Osteoblast (primary cell): ENCODE measurements at regions not wholly inside any gene's neighbourhood (a gene's known extent, or its start where the extent isn't known, plus 50 kb on each side); places are given as distances from the start of the nearest gene placed in this dataset.

Experiments used
- DNase-seq: peaks from one replicate; pipeline ENCODE4 v3.0.0; 2011; ENCODE audit warnings: low spot score, mixed read lengths; ENCODE audit not compliant: insufficient read length; ENCODE audit errors: missing footprints
- H2AFZ ChIP-seq: 2 replicates; pipeline ENCODE4 v1.6.0; 2011; ENCODE audit warnings: mild to moderate bottlenecking, low read length
- H3K27ac ChIP-seq: 2 replicates; pipeline ENCODE4 v1.5.1; 2011; ENCODE audit warnings: mild to moderate bottlenecking, low read depth, low read length, moderate library complexity
- H3K27me3 ChIP-seq: 2 replicates; pipeline ENCODE4 v1.6.0; 2012; ENCODE audit warnings: mild to moderate bottlenecking, control low read depth, inconsistent platforms, low read length, moderate library complexity; ENCODE audit not compliant: insufficient read depth
- H3K36me3 ChIP-seq: 2 replicates; pipeline ENCODE4 v1.5.1; 2011; ENCODE audit warnings: mild to moderate bottlenecking, low read length, control low read depth, moderate library complexity; ENCODE audit not compliant: insufficient read depth
- H3K4me1 ChIP-seq: 2 replicates; pipeline ENCODE4 v1.5.1; 2011; ENCODE audit warnings: mild to moderate bottlenecking, low read length, control low read depth, moderate library complexity; ENCODE audit not compliant: insufficient read depth
- H3K4me2 ChIP-seq: 2 replicates; pipeline ENCODE4 v1.6.0; 2011; ENCODE audit warnings: mild to moderate bottlenecking, low read length; ENCODE audit not compliant: insufficient read depth
- H3K4me3 ChIP-seq: fragments of 200-600 bp; sonication (generic); 3 replicates; pipeline ENCODE4 v1.5.1; 2012; ENCODE audit warnings: mild to moderate bottlenecking, low read length, inconsistent platforms; ENCODE audit not compliant: insufficient read depth
- H3K79me2 ChIP-seq: 2 replicates; pipeline ENCODE4 v1.6.0; 2012; ENCODE audit warnings: mild to moderate bottlenecking, low read length, control low read depth, inconsistent platforms; ENCODE audit not compliant: insufficient read depth
- H3K9me3 ChIP-seq: 2 replicates; pipeline ENCODE4 v1.5.1; 2011; ENCODE audit warnings: low read depth, low read length, control low read depth
- H4K20me1 ChIP-seq: 2 replicates; pipeline ENCODE4 v1.6.0; 2012; ENCODE audit warnings: mild to moderate bottlenecking, low read length, control low read depth; ENCODE audit not compliant: insufficient read depth
- TF ChIP-seq, protein P1 (sequence below): IDR thresholded peaks from 2 replicates; pipeline ENCODE4 v1.5.1; 2011; ENCODE audit warnings: mild to moderate bottlenecking, low read depth, low read length, moderate library complexity; ENCODE audit errors: extremely low read depth

- Histone ChIP-seq H3K36me3 (no peaks in the 10 kb centered on the region), H2AFZ (no peak overlapping the region)
These were observed 149.5 kb upstream of the ERCC4 start for GRCh38 chr16:13770436-13770835.

GRCh38 chr16:13772782-13773181 lies 147.2 kb upstream of the ERCC4 start:
- TF ChIP-seq, protein P1, sequence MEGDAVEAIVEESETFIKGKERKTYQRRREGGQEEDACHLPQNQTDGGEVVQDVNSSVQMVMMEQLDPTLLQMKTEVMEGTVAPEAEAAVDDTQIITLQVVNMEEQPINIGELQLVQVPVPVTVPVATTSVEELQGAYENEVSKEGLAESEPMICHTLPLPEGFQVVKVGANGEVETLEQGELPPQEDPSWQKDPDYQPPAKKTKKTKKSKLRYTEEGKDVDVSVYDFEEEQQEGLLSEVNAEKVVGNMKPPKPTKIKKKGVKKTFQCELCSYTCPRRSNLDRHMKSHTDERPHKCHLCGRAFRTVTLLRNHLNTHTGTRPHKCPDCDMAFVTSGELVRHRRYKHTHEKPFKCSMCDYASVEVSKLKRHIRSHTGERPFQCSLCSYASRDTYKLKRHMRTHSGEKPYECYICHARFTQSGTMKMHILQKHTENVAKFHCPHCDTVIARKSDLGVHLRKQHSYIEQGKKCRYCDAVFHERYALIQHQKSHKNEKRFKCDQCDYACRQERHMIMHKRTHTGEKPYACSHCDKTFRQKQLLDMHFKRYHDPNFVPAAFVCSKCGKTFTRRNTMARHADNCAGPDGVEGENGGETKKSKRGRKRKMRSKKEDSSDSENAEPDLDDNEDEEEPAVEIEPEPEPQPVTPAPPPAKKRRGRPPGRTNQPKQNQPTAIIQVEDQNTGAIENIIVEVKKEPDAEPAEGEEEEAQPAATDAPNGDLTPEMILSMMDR: no peak
- DNase-seq: no peak
- no peak overlapping the region for H3K4me3 ChIP-seq
- H3K36me3 ChIP-seq: no peaks in the 10 kb centered on the region
- H4K20me1 ChIP-seq: no peaks in the 10 kb centered on the region
- H3K4me1 ChIP-seq: no peaks in the 10 kb centered on the region
- H3K4me2 ChIP-seq: no peak overlapping the region
- no peaks in the 10 kb centered on the region for H3K79me2 ChIP-seq
- no peak overlapping the region for H2AFZ ChIP-seq
- H3K27ac ChIP-seq: no peak overlapping the region
- no peaks in the 10 kb centered on the region for H3K9me3 ChIP-seq
- H3K27me3 ChIP-seq: no peaks in the 10 kb centered on the region

More at GRCh38 chr16:13770436-13770835, 149.5 kb upstream of the ERCC4 start:
- no peaks in the 10 kb centered on the region for H3K9me3 ChIP-seq
- no peak overlapping the region for H3K4me2 ChIP-seq
- H4K20me1 ChIP-seq: no peaks in the 10 kb centered on the region
- TF ChIP-seq, protein P1: no peak
- H3K27me3 ChIP-seq: no peaks in the 10 kb centered on the region
- H3K4me3 ChIP-seq: no peak overlapping the region
- no peaks in the 10 kb centered on the region for H3K79me2 ChIP-seq
- DNase-seq: no peak
- H3K4me1 ChIP-seq: no peaks in the 10 kb centered on the region
- no peak overlapping the region for H3K27ac ChIP-seq

DNA sequence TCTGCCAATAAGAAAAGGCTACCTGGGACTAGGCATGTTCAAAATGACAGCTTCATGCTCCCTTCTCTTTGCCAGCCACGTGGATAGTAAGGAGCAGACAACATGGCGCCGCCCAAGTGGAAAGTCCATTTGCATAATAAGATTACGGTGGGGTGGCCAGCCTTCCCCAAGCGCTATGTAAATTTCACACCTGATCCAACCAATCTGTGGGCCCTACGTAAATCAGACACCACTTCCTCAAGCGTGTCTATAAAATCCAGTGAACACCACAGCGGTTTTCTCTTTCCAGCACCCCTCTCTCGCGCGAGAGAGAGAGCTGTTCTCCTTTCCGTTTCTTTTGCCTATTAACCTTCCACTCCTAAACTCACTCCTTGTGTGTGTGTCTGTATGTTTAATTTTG lies 140.3 kb upstream of the ERCC4 start:
- H3K4me1 ChIP-seq: no peaks in the 10 kb centered on the region
- no peak for DNase-seq
- no peaks in the 10 kb centered on the region for H4K20me1 ChIP-seq
- H3K27ac ChIP-seq: no peak overlapping the region
- no peaks in the 10 kb centered on the region for H3K9me3 ChIP-seq
- no peak overlapping the region for H3K4me2 ChIP-seq
- H3K36me3 ChIP-seq: no peaks in the 10 kb centered on the region
- TF ChIP-seq, protein P1: no peak
- no peak overlapping the region for H2AFZ ChIP-seq
- H3K79me2 ChIP-seq: no peaks in the 10 kb centered on the region
- H3K4me3 ChIP-seq: no peak overlapping the region
- no peaks in the 10 kb centered on the region for H3K27me3 ChIP-seq

- Histone ChIP-seq H4K20me1 (no peaks in the 10 kb centered on the region), H3K36me3 (no peaks in the 10 kb centered on the region), H2AFZ (no peak overlapping the region), H3K79me2 (no peaks in the 10 kb centered on the region), H3K9me3 (no peaks in the 10 kb centered on the region), H3K4me1 (no peaks in the 10 kb centered on the region), H3K27ac (no peak overlapping the region), H3K27me3 (no peaks in the 10 kb centered on the region), H3K4me3 (no peak overlapping the region), H3K4me2 (no peak overlapping the region)
- DNase-seq: no peak
- TF ChIP-seq, protein P1: no peak
These were observed 139.4 kb upstream of the ERCC4 start for GRCh38 chr16:13780406-13781168.
